Keratinocyte (primary cell): ENCODE measurements at regions not wholly inside any gene's neighbourhood (a gene's known extent, or its start where the extent isn't known, plus 50 kb on each side); places are given as distances from the start of the nearest gene placed in this dataset.

Source experiments
- DNase-seq: peaks from one replicate; pipeline ENCODE4 v3.0.0-alpha.2; 2011; ENCODE audit warnings: low read depth, missing footprints, low spot score
- FAIRE-seq: peaks from 2 replicates; lab custom pipeline; 2011; peaks lifted over from hg19 to GRCh38; lab: Jason Lieb, UNC
- H2AFZ ChIP-seq: 2 replicates; pipeline ENCODE4 v1.6.0; 2012; ENCODE audit warnings: low read length, control low read depth, inconsistent platforms; ENCODE audit not compliant: control insufficient read depth
- H3K27ac ChIP-seq: 2 replicates; pipeline ENCODE4 v1.5.1; 2011; ENCODE audit warnings: low read length; ENCODE audit not compliant: control insufficient read depth, insufficient read depth
- H3K27me3 ChIP-seq: 3 replicates; pipeline ENCODE4 v1.6.0; 2011; ENCODE audit warnings: low read length; ENCODE audit not compliant: control insufficient read depth, insufficient read depth; ENCODE audit errors: extremely low read depth
- H3K36me3 ChIP-seq, 2 experiments: 2 replicates in 1 of 2; 3 replicates in 1 of 2; pipeline ENCODE4 v1.5.1; 2011; ENCODE audit warnings: low read length in 2 of 2, mild to moderate bottlenecking in 1 of 2; ENCODE audit not compliant: control insufficient read depth in 2 of 2, insufficient read depth in 2 of 2; ENCODE audit errors: extremely low read depth in 1 of 2
- H3K4me1 ChIP-seq: 3 replicates; pipeline ENCODE4 v1.5.1; 2011; ENCODE audit warnings: low read length; ENCODE audit not compliant: control insufficient read depth, insufficient read depth; ENCODE audit errors: extremely low read depth
- H3K4me2 ChIP-seq: 3 replicates; pipeline ENCODE4 v1.6.0; 2011; ENCODE audit warnings: low read depth, low read length; ENCODE audit not compliant: control insufficient read depth, insufficient read depth; ENCODE audit errors: extremely low read depth
- H3K4me3 ChIP-seq, 3 experiments: fragments of 200-600 bp in 1 of 3; sonication (generic) in 1 of 3; 2 replicates in 2 of 3; 3 replicates in 1 of 3; pipeline ENCODE4 v1.5.1; 2011 to 2016; ENCODE audit warnings: low read length in 3 of 3, mild to moderate bottlenecking in 3 of 3, control low read depth in 2 of 3, inconsistent platforms in 1 of 3, low read depth in 1 of 3, mixed read lengths in 1 of 3, mixed run types in 1 of 3, moderate library complexity in 1 of 3; ENCODE audit not compliant: control insufficient read depth in 2 of 3, insufficient read depth in 2 of 3; ENCODE audit errors: extremely low read depth in 1 of 3
- H3K79me2 ChIP-seq: 2 replicates; pipeline ENCODE4 v1.6.0; 2012; ENCODE audit warnings: low read length; ENCODE audit not compliant: control insufficient read depth, insufficient read depth
- H3K9ac ChIP-seq: 3 replicates; pipeline ENCODE4 v1.6.0; 2011; ENCODE audit warnings: low read length; ENCODE audit not compliant: control insufficient read depth, insufficient read depth; ENCODE audit errors: extremely low read depth
- H3K9me1 ChIP-seq: 3 replicates; pipeline ENCODE4 v1.6.0; 2011; ENCODE audit warnings: low read length; ENCODE audit not compliant: control insufficient read depth, insufficient read depth; ENCODE audit errors: extremely low read depth
- H3K9me3 ChIP-seq: 2 replicates; pipeline ENCODE4 v1.5.1; 2012; ENCODE audit warnings: low read depth, low read length; ENCODE audit not compliant: control insufficient read depth
- H4K20me1 ChIP-seq: 3 replicates; pipeline ENCODE4 v1.6.0; 2011; ENCODE audit warnings: low read length; ENCODE audit not compliant: control insufficient read depth, insufficient read depth; ENCODE audit errors: extremely low read depth
- CTCF ChIP-seq, 3 experiments: IDR thresholded peaks in 1 of 3; conservative IDR thresholded peaks in 1 of 3; optimal IDR thresholded peaks in 1 of 3; 2 replicates in 2 of 3; 3 replicates in 1 of 3; pipeline versions ENCODE3 to v1.5.1; 2011; ENCODE audit warnings: low read length in 3 of 3, mild to moderate bottlenecking in 3 of 3, moderate library complexity in 2 of 3, control low read depth in 1 of 3, inconsistent platforms in 1 of 3; ENCODE audit not compliant: insufficient read depth in 2 of 3; ENCODE audit errors: extremely low read depth in 1 of 3
- EZH2 ChIP-seq: IDR thresholded peaks from one replicate; pipeline ENCODE4 v1.6.1; 2012; ENCODE audit warnings: inconsistent platforms, mild to moderate bottlenecking, low read length, moderate library complexity
- dilution Hi-C: fragments of 300-500 bp; cut with MboI; formaldehyde crosslinking; loops from one replicate; pipeline ENCODE4 v1.7.0; 2020; ENCODE audit warnings: low sequenced_read_pairs; ENCODE audit not compliant: extremely low pct_ligation_motif_present

- no peaks in the 10 kb centered on the region for H3K9me3 ChIP-seq
- dilution Hi-C loops = no loop called here
- FAIRE-seq (no peak), DNase-seq (no peak)
- no peaks in the 10 kb centered on the region for H3K36me3 ChIP-seq
- no peak overlapping the region for H3K4me3 ChIP-seq
- no peaks in the 10 kb centered on the region for H4K20me1 ChIP-seq
- H3K9ac ChIP-seq = no peak overlapping the region
- TF ChIP-seq EZH2 (no peak), CTCF (optimal IDR thresholded peaks at IDR 0.05 in 1 of 3, IDR thresholded peaks at IDR 0.05 in 1 of 3, conservative IDR thresholded peaks at IDR 0.05 in 1 of 3; ENCODE audit: extremely low read depth in 1 of 3, insufficient read depth in 2 of 3, low read length in 3 of 3) (no peak)
- H3K27me3 ChIP-seq = peaks cover 18% of the 10 kb centered on the region
- no peak overlapping the region for H3K4me2 ChIP-seq
- H3K27ac ChIP-seq = no peak overlapping the region
- H3K4me1 ChIP-seq = peaks cover 3% of the 10 kb centered on the region
- no peak overlapping the region for H2AFZ ChIP-seq
- H3K79me2 ChIP-seq = no peaks in the 10 kb centered on the region
- no peaks in the 10 kb centered on the region for H3K9me1 ChIP-seq
These were observed 110.2 kb downstream of the TRIM29 start for GRCh38 chr11:120027546-120028180.

- H3K27me3 ChIP-seq = peaks cover 7% of the 10 kb centered on the region
- H2AFZ ChIP-seq = no peak overlapping the region
- FAIRE-seq (no peak), DNase-seq (no peak)
- no peak overlapping the region for H3K4me3 ChIP-seq
- peaks cover 3% of the 10 kb centered on the region for H3K4me1 ChIP-seq
- no peaks in the 10 kb centered on the region for H3K9me1 ChIP-seq
- dilution Hi-C loops = no loop called here
- H3K4me2 ChIP-seq = no peak overlapping the region
- no peaks in the 10 kb centered on the region for H3K9me3 ChIP-seq
- H3K27ac ChIP-seq = no peak overlapping the region
- no peak overlapping the region for H3K9ac ChIP-seq
- H3K79me2 ChIP-seq = no peaks in the 10 kb centered on the region
- no peaks in the 10 kb centered on the region for H4K20me1 ChIP-seq
- no peak for TF ChIP-seq EZH2
- no peak for TF ChIP-seq CTCF (optimal IDR thresholded peaks at IDR 0.05 in 1 of 3, IDR thresholded peaks at IDR 0.05 in 1 of 3, conservative IDR thresholded peaks at IDR 0.05 in 1 of 3; ENCODE audit: extremely low read depth in 1 of 3, insufficient read depth in 2 of 3, low read length in 3 of 3)
- H3K36me3 ChIP-seq = no peaks in the 10 kb centered on the region
These were observed 112.1 kb downstream of the TRIM29 start for GRCh38 chr11:120025606-120026335.
